GM12891 (cell line): ENCODE measurements at regions not wholly inside any gene's neighbourhood (a gene's known extent, or its start where the extent isn't known, plus 50 kb on each side); places are given as distances from the start of the nearest gene placed in this dataset.

Experiments used
- POLR2A ChIP-seq: IDR thresholded peaks from 2 replicates; pipeline ENCODE4 v1.6.1; 2011; ENCODE audit warnings: low read depth, low read length, control low read depth
- POLR2AphosphoS5 ChIP-seq: IDR thresholded peaks from 2 replicates; pipeline ENCODE4 v1.6.1; 2011; ENCODE audit warnings: low read depth, low read length, control low read depth

- no peak for TF ChIP-seq POLR2AphosphoS5
- no peak for TF ChIP-seq POLR2A
Measured at GRCh38 chr16:86802013-86802412, 223.7 kb downstream of the FOXL1 start.
